ENCODE measurements at regions not wholly inside any gene's neighbourhood (a gene's known extent, or its start where the extent isn't known, plus 50 kb on each side); places are given as distances from the start of the nearest gene placed in this dataset.

GRCh38 chr5:127176769-127177168 lies 103.5 kb upstream of the C5orf63 start:
- TF ChIP-seq TAF1 (IDR thresholded peaks at IDR 0.05; ENCODE audit: borderline replicate concordance, low read depth, low read length) (no peak), YY1 (IDR thresholded peaks at IDR 0.05; ENCODE audit: low read depth) (no peak), CHD2 (IDR thresholded peaks at IDR 0.05; ENCODE audit: low read length, partially characterized antibody) (no peak), TEAD4 (IDR thresholded peaks at IDR 0.05; ENCODE audit: borderline replicate concordance, insufficient read depth) (no peak)
- TF ChIP-seq, protein P1, sequence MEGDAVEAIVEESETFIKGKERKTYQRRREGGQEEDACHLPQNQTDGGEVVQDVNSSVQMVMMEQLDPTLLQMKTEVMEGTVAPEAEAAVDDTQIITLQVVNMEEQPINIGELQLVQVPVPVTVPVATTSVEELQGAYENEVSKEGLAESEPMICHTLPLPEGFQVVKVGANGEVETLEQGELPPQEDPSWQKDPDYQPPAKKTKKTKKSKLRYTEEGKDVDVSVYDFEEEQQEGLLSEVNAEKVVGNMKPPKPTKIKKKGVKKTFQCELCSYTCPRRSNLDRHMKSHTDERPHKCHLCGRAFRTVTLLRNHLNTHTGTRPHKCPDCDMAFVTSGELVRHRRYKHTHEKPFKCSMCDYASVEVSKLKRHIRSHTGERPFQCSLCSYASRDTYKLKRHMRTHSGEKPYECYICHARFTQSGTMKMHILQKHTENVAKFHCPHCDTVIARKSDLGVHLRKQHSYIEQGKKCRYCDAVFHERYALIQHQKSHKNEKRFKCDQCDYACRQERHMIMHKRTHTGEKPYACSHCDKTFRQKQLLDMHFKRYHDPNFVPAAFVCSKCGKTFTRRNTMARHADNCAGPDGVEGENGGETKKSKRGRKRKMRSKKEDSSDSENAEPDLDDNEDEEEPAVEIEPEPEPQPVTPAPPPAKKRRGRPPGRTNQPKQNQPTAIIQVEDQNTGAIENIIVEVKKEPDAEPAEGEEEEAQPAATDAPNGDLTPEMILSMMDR (IDR thresholded peaks at IDR 0.05) = no peak

Measured in SK-N-SH (cell line).